Liver (tissue), 8 donors: ENCODE measurements at regions not wholly inside any gene's neighbourhood (a gene's known extent, or its start where the extent isn't known, plus 50 kb on each side); places are given as distances from the start of the nearest gene placed in this dataset.

Experiments used
- DNase-seq: peaks from one replicate; pipeline ENCODE4 v3.0.0-alpha.2; 2017; ENCODE audit warnings: low spot score
- H3K27ac ChIP-seq, 2 donors: one replicate each; pipeline ENCODE4 v1.7.0; 2013; ENCODE audit warnings: inconsistent platforms in 2 of 2, low read length in 2 of 2, control low read depth in 1 of 2, low read depth in 1 of 2, mild to moderate bottlenecking in 1 of 2
- H3K27me3 ChIP-seq, 4 donors: one replicate each; pipeline versions ENCODE4 v1.6.1 to v1.7.0; 2013; ENCODE audit warnings: low read length in 3 of 4, inconsistent platforms in 1 of 4, mild to moderate bottlenecking in 1 of 4, moderate library complexity in 1 of 4; ENCODE audit not compliant: control insufficient read depth in 4 of 4, insufficient read depth in 4 of 4
- H3K36me3 ChIP-seq, 4 donors: one replicate each; pipeline versions ENCODE4 v1.6.1 to v1.7.0; 2013; ENCODE audit warnings: low read length in 3 of 4, mild to moderate bottlenecking in 3 of 4, low read depth in 1 of 4, moderate library complexity in 1 of 4; ENCODE audit not compliant: control insufficient read depth in 4 of 4, insufficient read depth in 3 of 4
- H3K4me1 ChIP-seq, 4 donors: one replicate each; pipeline versions ENCODE4 v1.6.1 to v1.7.0; 2013; ENCODE audit warnings: low read length in 3 of 4, mild to moderate bottlenecking in 3 of 4, moderate library complexity in 1 of 4; ENCODE audit not compliant: control insufficient read depth in 4 of 4, insufficient read depth in 4 of 4
- H3K4me3 ChIP-seq, 3 donors: one replicate each; pipeline versions ENCODE4 v1.6.1 to v1.7.0; 2013; ENCODE audit warnings: low read length in 3 of 3, control low read depth in 1 of 3, low read depth in 1 of 3, mild to moderate bottlenecking in 1 of 3
- H3K9ac ChIP-seq, 2 donors: one replicate each; pipeline ENCODE4 v1.7.0; 2013; ENCODE audit warnings: low read length in 2 of 2, mild to moderate bottlenecking in 2 of 2, moderate library complexity in 2 of 2, control low read depth in 1 of 2, low read depth in 1 of 2
- H3K9me3 ChIP-seq, 4 donors: one replicate each; pipeline versions ENCODE4 v1.6.1 to v1.7.0; 2013; ENCODE audit warnings: low read length in 3 of 4; ENCODE audit not compliant: control insufficient read depth in 4 of 4
- ATF3 ChIP-seq: IDR thresholded peaks from 2 replicates; pipeline ENCODE4 v1.6.1; 2016; ENCODE audit warnings: antibody characterized with exemption
- CTCF ChIP-seq: fragments of 150-350 bp; IDR thresholded peaks from 2 replicates; pipeline ENCODE4 v1.5.1; 2017; ENCODE audit warnings: improper control_type of control experiment, low read depth, low read length; ENCODE audit not compliant: missing input control
- EGR1 ChIP-seq, 2 donors: IDR thresholded peaks; 2 replicates each; pipeline ENCODE4 v1.6.1; 2016 to 2018; ENCODE audit warnings: antibody characterized with exemption in 2 of 2, low read depth in 2 of 2
- FOXA1 ChIP-seq: IDR thresholded peaks from 2 replicates; pipeline ENCODE4 v1.6.1; 2016; ENCODE audit warnings: antibody characterized with exemption
- GABPA ChIP-seq, 2 donors: IDR thresholded peaks in 1 of 2; conservative IDR thresholded peaks in 1 of 2; 2 replicates each; pipeline ENCODE4 v1.6.1; 2016; ENCODE audit warnings: antibody characterized with exemption in 2 of 2, mild to moderate bottlenecking in 1 of 2, moderate library complexity in 1 of 2
- HNF4A ChIP-seq, 2 donors: conservative IDR thresholded peaks; 2 replicates each; pipeline ENCODE4 v1.6.1; 2016; ENCODE audit warnings: antibody characterized with exemption in 2 of 2, mild to moderate bottlenecking in 2 of 2
- HNF4G ChIP-seq: IDR thresholded peaks from 2 replicates; pipeline ENCODE4 v1.6.1; 2016; ENCODE audit warnings: antibody characterized with exemption
- JUND ChIP-seq, 2 donors: IDR thresholded peaks; 2 replicates each; pipeline ENCODE4 v1.6.1; 2016; ENCODE audit warnings: antibody characterized with exemption in 2 of 2
- NR2F2 ChIP-seq: IDR thresholded peaks from 2 replicates; pipeline ENCODE4 v1.6.1; 2016; ENCODE audit warnings: antibody characterized with exemption
- RAD21 ChIP-seq, 2 donors: IDR thresholded peaks; 2 replicates each; pipeline ENCODE4 v1.6.1; 2016; ENCODE audit warnings: antibody characterized with exemption in 2 of 2, mild to moderate bottlenecking in 2 of 2
- REST ChIP-seq: IDR thresholded peaks from 2 replicates; pipeline ENCODE4 v1.6.1; 2016; ENCODE audit warnings: antibody characterized with exemption, mild to moderate bottlenecking
- RXRA ChIP-seq, 2 donors: IDR thresholded peaks; 2 replicates each; pipeline ENCODE4 v1.6.1; 2017 to 2018; ENCODE audit warnings: antibody characterized with exemption in 2 of 2, mild to moderate bottlenecking in 1 of 2
- SP1 ChIP-seq: IDR thresholded peaks from 2 replicates; pipeline ENCODE4 v1.6.1; 2018; ENCODE audit warnings: antibody characterized with exemption, mild to moderate bottlenecking
- TAF1 ChIP-seq: conservative IDR thresholded peaks from 2 replicates; pipeline ENCODE4 v1.6.1; 2016; ENCODE audit warnings: antibody characterized with exemption, mild to moderate bottlenecking
- YY1 ChIP-seq: IDR thresholded peaks from 2 replicates; pipeline ENCODE4 v1.6.1; 2016; ENCODE audit warnings: antibody characterized with exemption, mild to moderate bottlenecking
- WGBS: extraction: QIAGEN DNeasy Blood & Tissue Kit; methylation state at CpG from one replicate; pipeline ENCODE4 v1.1.7; 2013; 5-methylcytosine and 5-hydroxymethylcytosine counted together
- donor health status: healthy.
- donor health status: healthy.
- donor health status: healthy.
- donor health status: healthy.
- donor health status: healthy.

- Histone ChIP-seq H3K27ac (no peak overlapping the region), H3K9me3 (no peaks in the 10 kb centered on the region), H3K4me3 (no peak overlapping the region), H3K36me3 (no peaks in the 10 kb centered on the region), H3K4me1 (no peaks in the 10 kb centered on the region), H3K9ac (no peak overlapping the region), H3K27me3 (peaks cover 0 to 5% (median 0%) of the 10 kb centered on the region in 4 donors)
- TF ChIP-seq HNF4A (conservative IDR thresholded peaks at IDR 0.05) (no peak), ATF3 (no peak), CTCF (no peak), HNF4G (no peak), RXRA (IDR thresholded peaks at IDR 0.05) (no peak), EGR1 (IDR thresholded peaks at IDR 0.05; ENCODE audit: low read depth in 2 of 2) (no peak), SP1 (no peak), JUND (IDR thresholded peaks at IDR 0.05) (no peak), GABPA (IDR thresholded peaks at IDR 0.05 in 1 of 2, conservative IDR thresholded peaks at IDR 0.05 in 1 of 2) (no peak), NR2F2 (no peak), FOXA1 (no peak), YY1 (no peak), RAD21 (IDR thresholded peaks at IDR 0.05) (no peak)
- no peak for DNase-seq
- 36% methylated on average over 1 of the region's 1 CpG for WGBS
Measured at GRCh38 chr2:212736385-212736726, 197.8 kb upstream of the ERBB4 start.

- Histone ChIP-seq H3K4me1 (no peaks in the 10 kb centered on the region), H3K36me3 (no peaks in the 10 kb centered on the region), H3K9ac (no peak overlapping the region), H3K27ac (no peak overlapping the region), H3K4me3 (no peak overlapping the region), H3K27me3 (peaks cover 0 to 5% (median 0%) of the 10 kb centered on the region in 4 donors), H3K9me3 (no peaks in the 10 kb centered on the region)
- no peak for DNase-seq
- 60% methylated on average over 4 of the region's 4 CpGs for WGBS
- TF ChIP-seq JUND (IDR thresholded peaks at IDR 0.05) (no peak), CTCF (no peak), GABPA (IDR thresholded peaks at IDR 0.05 in 1 of 2, conservative IDR thresholded peaks at IDR 0.05 in 1 of 2) (no peak), ATF3 (no peak), HNF4A (conservative IDR thresholded peaks at IDR 0.05) (no peak), REST (no peak), TAF1 (no peak), RXRA (IDR thresholded peaks at IDR 0.05) (no peak)
Measured at GRCh38 chr2:212733273-212733672, 194.7 kb upstream of the ERBB4 start.
